ENCODE measurements at regions not wholly inside any gene's neighbourhood (a gene's known extent, or its start where the extent isn't known, plus 50 kb on each side); places are given as distances from the start of the nearest gene placed in this dataset.
A peak's percentile ranks its signal among the peaks of the same experiment; 100 is the strongest.
"Not testable (repeated sequence)": the region's sequence is repeated elsewhere in the genome, so short reads cannot be mapped to it uniquely, and the experiment has no call there.

GRCh38 chr6:80439721-80440470 is 333.4 kb downstream of the BCKDHB start:
- DNase-seq = peak; percentile 84

- peak; percentile 71 for DNase-seq
Measured at GRCh38 chr6:80438772-80439171, 332.3 kb downstream of the BCKDHB start.

- DNase-seq = no peak
Measured at GRCh38 chr6:80437801-80438200, 331.3 kb downstream of the BCKDHB start.

DNA sequence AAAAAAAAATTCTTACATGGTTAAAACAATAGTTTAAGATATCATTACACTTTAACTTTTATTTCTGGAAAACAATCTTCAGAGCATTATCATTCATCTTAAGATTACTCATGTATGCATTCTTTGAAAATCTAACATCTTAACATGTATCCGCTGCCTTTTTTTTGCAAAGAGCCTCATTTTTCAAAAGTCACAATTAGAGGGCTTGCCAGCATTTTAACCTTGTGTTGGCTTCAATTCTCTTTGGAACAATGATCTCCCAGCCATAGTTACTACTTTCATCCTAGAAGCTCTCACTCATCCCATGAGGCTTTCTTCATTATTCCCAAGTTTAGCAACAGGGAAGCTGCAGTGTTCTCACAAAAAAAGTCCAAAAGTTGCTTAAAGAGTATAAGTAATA is 330.8 kb downstream of the BCKDHB start:
- no peak for DNase-seq

DNA sequence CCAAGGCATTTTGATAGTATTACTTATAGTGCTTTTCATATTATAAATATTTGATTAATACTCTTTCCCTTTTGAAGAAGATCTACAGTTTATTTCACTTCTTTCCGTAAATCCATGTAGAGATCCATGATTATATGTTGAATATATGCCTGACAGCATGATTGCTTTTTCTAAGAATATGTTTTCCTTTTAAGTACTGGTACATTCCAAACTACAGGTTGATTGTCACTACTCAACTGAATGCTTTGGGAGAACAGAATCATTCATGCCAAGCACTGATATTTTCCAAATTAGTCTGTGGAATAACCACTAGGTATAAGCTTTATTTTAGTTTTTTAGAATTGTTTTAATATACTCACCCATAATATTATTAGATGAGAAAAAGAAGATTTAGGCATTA is 330.2 kb downstream of the BCKDHB start:
- no peak for DNase-seq

- DNase-seq = no peak
Measured at GRCh38 chr6:80435457-80435856, 329.0 kb downstream of the BCKDHB start.

DNA sequence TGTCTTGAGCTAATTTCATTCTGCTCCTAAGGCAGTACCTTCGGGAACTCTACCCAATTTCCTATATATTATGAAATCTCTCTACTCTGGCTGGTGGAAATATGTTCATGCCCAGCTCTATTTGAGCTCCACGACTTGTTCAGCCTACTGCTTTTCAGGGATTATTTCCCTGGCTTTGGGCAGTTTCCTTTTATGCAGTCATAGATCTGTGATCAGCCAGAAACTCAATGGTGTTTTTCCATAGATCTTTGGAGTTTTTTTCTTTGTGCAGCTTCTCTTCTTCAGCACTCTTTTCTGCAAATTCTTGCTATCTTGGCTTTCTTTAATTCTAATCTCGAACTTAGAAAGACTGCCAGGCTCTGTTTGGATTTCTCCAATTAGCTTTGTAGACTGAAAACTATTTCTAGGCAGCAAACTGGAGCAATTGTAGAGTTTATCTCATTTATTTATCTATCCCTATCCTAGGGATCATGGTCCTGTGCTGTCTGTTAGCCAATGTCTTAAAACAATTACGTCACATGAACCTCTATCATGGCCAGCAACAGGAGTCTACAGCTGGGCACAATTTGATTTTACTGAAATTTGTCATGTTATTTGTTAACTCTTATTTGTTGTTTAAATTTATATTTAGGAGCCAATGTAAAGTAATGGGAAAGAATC is 328.4 kb downstream of the BCKDHB start:
- no peak for DNase-seq

DNA sequence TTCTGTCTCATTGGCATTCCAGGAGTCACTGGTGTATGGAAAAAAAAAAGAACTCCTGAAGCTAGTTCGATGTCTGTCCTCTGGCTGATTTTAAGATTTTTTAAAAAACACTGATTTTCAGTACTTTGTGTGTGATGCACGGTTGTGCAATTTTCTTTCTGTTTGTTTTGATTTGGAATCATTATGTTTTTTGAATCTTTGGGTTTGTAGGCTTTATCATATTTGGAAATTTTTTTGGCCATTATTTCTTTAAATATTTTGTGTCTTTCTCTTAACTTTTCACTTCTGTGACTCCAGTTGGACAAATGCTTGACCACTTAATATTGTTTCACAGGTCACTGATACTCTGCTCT is 327.2 kb downstream of the BCKDHB start:
- no peak for DNase-seq

DNA sequence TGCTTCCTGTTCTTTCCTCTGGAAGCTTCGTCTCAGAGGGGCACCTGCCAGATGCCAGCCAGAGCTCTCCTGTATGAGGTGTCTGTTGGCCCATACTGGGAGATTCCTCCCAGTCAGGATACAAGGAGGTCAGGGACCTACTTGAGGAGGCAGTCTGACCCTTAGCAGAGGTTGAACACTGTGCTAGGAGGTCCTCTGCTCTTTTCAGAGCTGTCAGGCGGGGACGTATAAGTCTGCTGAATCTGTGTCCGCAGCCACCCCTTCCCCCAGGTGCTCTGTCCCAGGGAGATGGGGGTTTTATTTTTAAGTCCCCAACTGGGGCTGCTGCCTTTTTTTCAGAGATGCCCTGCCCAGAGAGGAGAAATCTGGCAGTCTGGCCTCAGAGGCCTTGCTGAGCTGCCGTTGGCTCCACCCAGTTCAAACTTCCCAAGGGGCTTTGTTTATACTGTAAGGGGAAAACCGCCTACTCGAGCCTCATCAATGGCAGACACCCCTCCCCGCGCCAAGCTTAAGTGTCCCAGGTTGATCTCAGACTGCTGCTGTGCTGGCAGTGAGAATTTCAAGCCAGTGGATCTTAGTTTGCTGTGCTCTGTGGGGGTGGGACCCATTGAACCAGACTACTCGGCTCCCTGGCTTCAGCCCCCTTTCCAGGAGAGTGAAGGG is 326.7 kb downstream of the BCKDHB start:
- DNase-seq = peak; percentile 26

- no peak for DNase-seq
Measured at GRCh38 chr6:80425089-80425823, 318.8 kb downstream of the BCKDHB start.

DNA sequence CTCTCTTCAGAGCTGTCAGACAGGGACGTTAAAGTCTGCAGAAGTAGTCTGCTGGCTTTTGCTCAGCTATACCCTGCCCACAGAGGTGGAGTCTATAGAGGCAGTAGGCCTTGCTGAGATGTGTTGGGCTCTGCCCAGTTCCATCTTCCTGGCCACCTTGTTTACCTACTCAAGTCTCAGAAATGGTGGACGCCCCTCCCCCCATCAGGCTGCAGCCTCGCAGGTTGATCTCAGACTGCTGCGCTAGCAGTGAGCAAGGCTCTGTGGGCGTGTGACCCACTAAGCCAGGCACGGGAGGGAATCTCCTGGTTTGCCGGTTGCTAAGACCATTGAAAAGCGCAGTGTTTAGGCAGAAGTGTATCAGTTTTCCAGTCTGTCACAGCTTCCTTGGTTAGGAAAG is 305.0 kb downstream of the BCKDHB start:
- DNase-seq = no peak

- not testable (repeated sequence) for DNase-seq
Measured at GRCh38 chr6:80407976-80408375, 301.5 kb downstream of the BCKDHB start.

- no peak for DNase-seq
Measured at GRCh38 chr6:80404889-80405288, 298.4 kb downstream of the BCKDHB start.

DNA sequence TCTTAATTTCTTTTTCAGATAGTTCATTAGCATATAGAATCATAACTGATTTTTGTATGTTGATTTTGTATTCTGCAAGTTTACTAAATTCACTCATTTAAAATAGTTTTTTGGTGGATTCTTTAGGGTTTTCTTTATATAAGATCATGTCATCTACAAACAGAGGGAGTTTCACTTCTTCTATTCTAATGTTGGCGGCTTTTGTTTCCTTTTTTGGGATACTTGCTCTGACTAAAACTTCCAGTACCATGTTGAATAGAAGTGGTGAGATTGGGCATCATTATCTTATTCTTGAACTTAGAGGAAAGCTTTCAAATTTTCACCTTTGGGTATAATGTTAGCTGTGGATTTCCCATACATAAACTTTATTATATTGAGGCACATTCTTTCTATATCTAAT is 296.9 kb downstream of the BCKDHB start:
- no peak for DNase-seq

DNA sequence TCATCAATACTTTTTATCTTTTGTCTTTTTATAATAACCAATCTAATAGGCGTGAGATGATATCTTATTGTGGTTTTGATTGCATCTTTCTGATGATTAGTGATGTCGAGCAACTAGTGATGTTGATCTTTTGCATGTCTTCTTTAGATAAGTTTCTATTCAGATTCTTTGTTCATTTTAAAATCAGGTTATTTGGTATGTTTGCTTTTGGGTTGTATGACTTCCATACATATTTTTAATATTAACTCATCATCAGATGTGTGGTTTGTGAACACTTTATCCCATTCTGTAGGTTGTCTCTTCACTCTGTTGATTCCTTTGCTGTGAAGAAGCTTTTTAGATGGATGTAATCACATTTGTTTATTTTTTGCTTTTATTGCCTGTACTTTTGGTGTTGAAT is 295.8 kb downstream of the BCKDHB start:
- no peak for DNase-seq
